ENCODE measurements at regions not wholly inside any gene's neighbourhood (a gene's known extent, or its start where the extent isn't known, plus 50 kb on each side); places are given as distances from the start of the nearest gene placed in this dataset.

DNA sequence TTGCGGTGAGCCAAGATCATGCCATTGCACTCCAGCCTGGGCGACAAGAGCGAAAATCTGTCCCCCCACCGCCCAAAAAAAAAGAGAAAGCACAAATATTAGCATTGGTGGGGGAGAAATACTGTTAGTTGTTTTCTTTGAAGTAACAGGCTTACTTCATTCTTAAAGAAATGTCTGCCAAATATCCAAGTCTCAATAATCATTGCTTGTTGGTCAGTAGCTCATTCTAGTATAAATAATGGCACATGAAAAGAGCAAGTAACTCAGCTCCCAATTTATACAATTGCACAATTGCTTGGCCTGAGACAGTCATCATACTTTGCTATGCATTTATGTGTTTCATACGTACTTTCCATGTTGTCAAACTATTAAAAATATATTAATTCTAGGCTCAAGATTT is 499.2 kb upstream of the PLXNA2 start:
- Histone ChIP-seq H3K9me3 (ENCODE audit: control insufficient read depth, insufficient read depth, low read depth, low read length) (no peaks in the 10 kb centered on the region), H3K36me3 (ENCODE audit: control insufficient read depth in 2 of 2, insufficient read depth in 1 of 2, low read length in 2 of 2) (no peaks in the 10 kb centered on the region), H3K27ac (ENCODE audit: extremely low read depth, low read depth, low read length) (no peak overlapping the region), H3K4me3 (ENCODE audit: low read depth, low read length) (no peak overlapping the region), H3K4me1 (ENCODE audit: control insufficient read depth, insufficient read depth, low read length) (peaks cover 4% of the 10 kb centered on the region)
- no peak for TF ChIP-seq KLF9 (tag by site-specific recombination; IDR thresholded peaks at IDR 0.05; ENCODE audit: low read depth)
- no peak for TF ChIP-seq ZFP69B (tag by site-specific recombination; IDR thresholded peaks at IDR 0.05)
- TF ChIP-seq ZBTB8A (tag by site-specific recombination; IDR thresholded peaks at IDR 0.05): no peak
- no peak for TF ChIP-seq ZNF548 (tag by site-specific recombination; IDR thresholded peaks at IDR 0.05)
- TF ChIP-seq ZNF16 (tag by site-specific recombination; IDR thresholded peaks at IDR 0.05; ENCODE audit: low read depth): no peak
- no peak for TF ChIP-seq WT1 (tag by site-specific recombination; IDR thresholded peaks at IDR 0.05)
- no peak for TF ChIP-seq ZNF155 (tag by site-specific recombination; IDR thresholded peaks at IDR 0.05)
- TF ChIP-seq FEZF1 (tag by site-specific recombination; IDR thresholded peaks at IDR 0.05): no peak
- no peak for TF ChIP-seq ZNF311 (tag by site-specific recombination; IDR thresholded peaks at IDR 0.05; ENCODE audit: borderline replicate concordance)
- no peak for TF ChIP-seq GLIS2 (tag by site-specific recombination; IDR thresholded peaks at IDR 0.05)
- TF ChIP-seq ZFP41 (tag by site-specific recombination; IDR thresholded peaks at IDR 0.05; ENCODE audit: borderline replicate concordance): no peak
- TF ChIP-seq, protein P1, sequence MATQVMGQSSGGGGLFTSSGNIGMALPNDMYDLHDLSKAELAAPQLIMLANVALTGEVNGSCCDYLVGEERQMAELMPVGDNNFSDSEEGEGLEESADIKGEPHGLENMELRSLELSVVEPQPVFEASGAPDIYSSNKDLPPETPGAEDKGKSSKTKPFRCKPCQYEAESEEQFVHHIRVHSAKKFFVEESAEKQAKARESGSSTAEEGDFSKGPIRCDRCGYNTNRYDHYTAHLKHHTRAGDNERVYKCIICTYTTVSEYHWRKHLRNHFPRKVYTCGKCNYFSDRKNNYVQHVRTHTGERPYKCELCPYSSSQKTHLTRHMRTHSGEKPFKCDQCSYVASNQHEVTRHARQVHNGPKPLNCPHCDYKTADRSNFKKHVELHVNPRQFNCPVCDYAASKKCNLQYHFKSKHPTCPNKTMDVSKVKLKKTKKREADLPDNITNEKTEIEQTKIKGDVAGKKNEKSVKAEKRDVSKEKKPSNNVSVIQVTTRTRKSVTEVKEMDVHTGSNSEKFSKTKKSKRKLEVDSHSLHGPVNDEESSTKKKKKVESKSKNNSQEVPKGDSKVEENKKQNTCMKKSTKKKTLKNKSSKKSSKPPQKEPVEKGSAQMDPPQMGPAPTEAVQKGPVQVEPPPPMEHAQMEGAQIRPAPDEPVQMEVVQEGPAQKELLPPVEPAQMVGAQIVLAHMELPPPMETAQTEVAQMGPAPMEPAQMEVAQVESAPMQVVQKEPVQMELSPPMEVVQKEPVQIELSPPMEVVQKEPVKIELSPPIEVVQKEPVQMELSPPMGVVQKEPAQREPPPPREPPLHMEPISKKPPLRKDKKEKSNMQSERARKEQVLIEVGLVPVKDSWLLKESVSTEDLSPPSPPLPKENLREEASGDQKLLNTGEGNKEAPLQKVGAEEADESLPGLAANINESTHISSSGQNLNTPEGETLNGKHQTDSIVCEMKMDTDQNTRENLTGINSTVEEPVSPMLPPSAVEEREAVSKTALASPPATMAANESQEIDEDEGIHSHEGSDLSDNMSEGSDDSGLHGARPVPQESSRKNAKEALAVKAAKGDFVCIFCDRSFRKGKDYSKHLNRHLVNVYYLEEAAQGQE (tag by site-specific recombination; IDR thresholded peaks at IDR 0.05): no peak
- no peak for TF ChIP-seq SCRT2 (tag by site-specific recombination; IDR thresholded peaks at IDR 0.05)
- no peak for TF ChIP-seq KLF16 (tag by site-specific recombination; IDR thresholded peaks at IDR 0.05)
- TF ChIP-seq ZNF157 (tag by site-specific recombination; IDR thresholded peaks at IDR 0.05): no peak
- TF ChIP-seq, protein P2, sequence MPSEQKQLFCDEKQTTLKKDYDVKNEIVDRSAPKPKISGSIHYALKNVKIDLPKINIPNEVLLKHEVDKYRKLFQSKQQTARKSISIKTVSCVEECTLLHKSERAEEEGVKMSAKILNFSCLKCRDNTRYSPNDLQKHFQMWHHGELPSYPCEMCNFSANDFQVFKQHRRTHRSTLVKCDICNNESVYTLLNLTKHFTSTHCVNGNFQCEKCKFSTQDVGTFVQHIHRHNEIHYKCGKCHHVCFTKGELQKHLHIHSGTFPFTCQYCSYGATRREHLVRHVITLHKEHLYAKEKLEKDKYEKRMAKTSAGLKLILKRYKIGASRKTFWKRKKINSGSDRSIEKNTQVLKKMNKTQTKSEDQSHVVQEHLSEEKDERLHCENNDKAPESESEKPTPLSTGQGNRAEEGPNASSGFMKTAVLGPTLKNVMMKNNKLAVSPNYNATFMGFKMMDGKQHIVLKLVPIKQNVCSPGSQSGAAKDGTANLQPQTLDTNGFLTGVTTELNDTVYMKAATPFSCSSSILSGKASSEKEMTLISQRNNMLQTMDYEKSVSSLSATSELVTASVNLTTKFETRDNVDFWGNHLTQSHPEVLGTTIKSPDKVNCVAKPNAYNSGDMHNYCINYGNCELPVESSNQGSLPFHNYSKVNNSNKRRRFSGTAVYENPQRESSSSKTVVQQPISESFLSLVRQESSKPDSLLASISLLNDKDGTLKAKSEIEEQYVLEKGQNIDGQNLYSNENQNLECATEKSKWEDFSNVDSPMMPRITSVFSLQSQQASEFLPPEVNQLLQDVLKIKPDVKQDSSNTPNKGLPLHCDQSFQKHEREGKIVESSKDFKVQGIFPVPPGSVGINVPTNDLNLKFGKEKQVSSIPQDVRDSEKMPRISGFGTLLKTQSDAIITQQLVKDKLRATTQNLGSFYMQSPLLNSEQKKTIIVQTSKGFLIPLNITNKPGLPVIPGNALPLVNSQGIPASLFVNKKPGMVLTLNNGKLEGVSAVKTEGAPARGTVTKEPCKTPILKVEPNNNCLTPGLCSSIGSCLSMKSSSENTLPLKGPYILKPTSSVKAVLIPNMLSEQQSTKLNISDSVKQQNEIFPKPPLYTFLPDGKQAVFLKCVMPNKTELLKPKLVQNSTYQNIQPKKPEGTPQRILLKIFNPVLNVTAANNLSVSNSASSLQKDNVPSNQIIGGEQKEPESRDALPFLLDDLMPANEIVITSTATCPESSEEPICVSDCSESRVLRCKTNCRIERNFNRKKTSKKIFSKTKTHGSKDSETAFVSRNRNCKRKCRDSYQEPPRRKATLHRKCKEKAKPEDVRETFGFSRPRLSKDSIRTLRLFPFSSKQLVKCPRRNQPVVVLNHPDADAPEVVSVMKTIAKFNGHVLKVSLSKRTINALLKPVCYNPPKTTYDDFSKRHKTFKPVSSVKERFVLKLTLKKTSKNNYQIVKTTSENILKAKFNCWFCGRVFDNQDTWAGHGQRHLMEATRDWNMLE (tag by site-specific recombination; conservative IDR thresholded peaks at IDR 0.05; ENCODE audit: low read depth): no peak
- TF ChIP-seq, protein P3, sequence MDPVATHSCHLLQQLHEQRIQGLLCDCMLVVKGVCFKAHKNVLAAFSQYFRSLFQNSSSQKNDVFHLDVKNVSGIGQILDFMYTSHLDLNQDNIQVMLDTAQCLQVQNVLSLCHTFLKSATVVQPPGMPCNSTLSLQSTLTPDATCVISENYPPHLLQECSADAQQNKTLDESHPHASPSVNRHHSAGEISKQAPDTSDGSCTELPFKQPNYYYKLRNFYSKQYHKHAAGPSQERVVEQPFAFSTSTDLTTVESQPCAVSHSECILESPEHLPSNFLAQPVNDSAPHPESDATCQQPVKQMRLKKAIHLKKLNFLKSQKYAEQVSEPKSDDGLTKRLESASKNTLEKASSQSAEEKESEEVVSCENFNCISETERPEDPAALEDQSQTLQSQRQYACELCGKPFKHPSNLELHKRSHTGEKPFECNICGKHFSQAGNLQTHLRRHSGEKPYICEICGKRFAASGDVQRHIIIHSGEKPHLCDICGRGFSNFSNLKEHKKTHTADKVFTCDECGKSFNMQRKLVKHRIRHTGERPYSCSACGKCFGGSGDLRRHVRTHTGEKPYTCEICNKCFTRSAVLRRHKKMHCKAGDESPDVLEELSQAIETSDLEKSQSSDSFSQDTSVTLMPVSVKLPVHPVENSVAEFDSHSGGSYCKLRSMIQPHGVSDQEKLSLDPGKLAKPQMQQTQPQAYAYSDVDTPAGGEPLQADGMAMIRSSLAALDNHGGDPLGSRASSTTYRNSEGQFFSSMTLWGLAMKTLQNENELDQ (tag by site-specific recombination; IDR thresholded peaks at IDR 0.05; ENCODE audit: low read depth): no peak
- TF ChIP-seq, protein P4, sequence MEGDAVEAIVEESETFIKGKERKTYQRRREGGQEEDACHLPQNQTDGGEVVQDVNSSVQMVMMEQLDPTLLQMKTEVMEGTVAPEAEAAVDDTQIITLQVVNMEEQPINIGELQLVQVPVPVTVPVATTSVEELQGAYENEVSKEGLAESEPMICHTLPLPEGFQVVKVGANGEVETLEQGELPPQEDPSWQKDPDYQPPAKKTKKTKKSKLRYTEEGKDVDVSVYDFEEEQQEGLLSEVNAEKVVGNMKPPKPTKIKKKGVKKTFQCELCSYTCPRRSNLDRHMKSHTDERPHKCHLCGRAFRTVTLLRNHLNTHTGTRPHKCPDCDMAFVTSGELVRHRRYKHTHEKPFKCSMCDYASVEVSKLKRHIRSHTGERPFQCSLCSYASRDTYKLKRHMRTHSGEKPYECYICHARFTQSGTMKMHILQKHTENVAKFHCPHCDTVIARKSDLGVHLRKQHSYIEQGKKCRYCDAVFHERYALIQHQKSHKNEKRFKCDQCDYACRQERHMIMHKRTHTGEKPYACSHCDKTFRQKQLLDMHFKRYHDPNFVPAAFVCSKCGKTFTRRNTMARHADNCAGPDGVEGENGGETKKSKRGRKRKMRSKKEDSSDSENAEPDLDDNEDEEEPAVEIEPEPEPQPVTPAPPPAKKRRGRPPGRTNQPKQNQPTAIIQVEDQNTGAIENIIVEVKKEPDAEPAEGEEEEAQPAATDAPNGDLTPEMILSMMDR (tag by site-specific recombination; IDR thresholded peaks at IDR 0.05): no peak
- no peak for TF ChIP-seq ZNF585B (tag by site-specific recombination; IDR thresholded peaks at IDR 0.05)
- TF ChIP-seq, protein P5, sequence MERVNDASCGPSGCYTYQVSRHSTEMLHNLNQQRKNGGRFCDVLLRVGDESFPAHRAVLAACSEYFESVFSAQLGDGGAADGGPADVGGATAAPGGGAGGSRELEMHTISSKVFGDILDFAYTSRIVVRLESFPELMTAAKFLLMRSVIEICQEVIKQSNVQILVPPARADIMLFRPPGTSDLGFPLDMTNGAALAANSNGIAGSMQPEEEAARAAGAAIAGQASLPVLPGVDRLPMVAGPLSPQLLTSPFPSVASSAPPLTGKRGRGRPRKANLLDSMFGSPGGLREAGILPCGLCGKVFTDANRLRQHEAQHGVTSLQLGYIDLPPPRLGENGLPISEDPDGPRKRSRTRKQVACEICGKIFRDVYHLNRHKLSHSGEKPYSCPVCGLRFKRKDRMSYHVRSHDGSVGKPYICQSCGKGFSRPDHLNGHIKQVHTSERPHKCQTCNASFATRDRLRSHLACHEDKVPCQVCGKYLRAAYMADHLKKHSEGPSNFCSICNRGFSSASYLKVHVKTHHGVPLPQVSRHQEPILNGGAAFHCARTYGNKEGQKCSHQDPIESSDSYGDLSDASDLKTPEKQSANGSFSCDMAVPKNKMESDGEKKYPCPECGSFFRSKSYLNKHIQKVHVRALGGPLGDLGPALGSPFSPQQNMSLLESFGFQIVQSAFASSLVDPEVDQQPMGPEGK (tag by site-specific recombination; IDR thresholded peaks at IDR 0.05): no peak
- ChIA-PET CTCF (interaction anchor here (0.7 kb wide), 1 partner anchor 101 kb away, joined by 3 read pairs; no protein-coding TSS in a partner anchor), POLR2A (no interaction called here)
